ENCODE measurements at regions not wholly inside any gene's neighbourhood (a gene's known extent, or its start where the extent isn't known, plus 50 kb on each side); places are given as distances from the start of the nearest gene placed in this dataset.

- TF ChIP-seq CTCF (IDR thresholded peaks at IDR 0.05 in 8 of 11, conservative IDR thresholded peaks at IDR 0.05 in 3 of 11) = no peak
- no peak for TF ChIP-seq POLR2AphosphoS5 (IDR thresholded peaks at IDR 0.05)
Observed at GRCh38 chr16:6160303-6160702, 1062.7 kb upstream of the EEF2KMT start.
